ENCODE measurements at regions not wholly inside any gene's neighbourhood (a gene's known extent, or its start where the extent isn't known, plus 50 kb on each side); places are given as distances from the start of the nearest gene placed in this dataset.

- Histone ChIP-seq H3K27me3 (ENCODE audit: control insufficient read depth, insufficient read depth, low read length) (no peaks in the 10 kb centered on the region), H3K4me3 (ENCODE audit: low read length in 3 of 3) (no peak overlapping the region), H3K9ac (ENCODE audit: low read length in 3 of 3) (no peak overlapping the region), H3K36me3 (ENCODE audit: control insufficient read depth in 2 of 3, insufficient read depth in 3 of 3, low read length in 3 of 3) (no peaks in the 10 kb centered on the region), H3K4me1 (ENCODE audit: control insufficient read depth in 2 of 3, insufficient read depth in 2 of 3, low read depth in 1 of 3, low read length in 3 of 3) (no peaks in the 10 kb centered on the region), H3K9me3 (ENCODE audit: control insufficient read depth in 2 of 3, insufficient read depth in 1 of 3, low read length in 3 of 3) (no peaks in the 10 kb centered on the region), H3K27ac (ENCODE audit: low read depth in 2 of 2, low read length in 2 of 2) (no peak overlapping the region)
- intact Hi-C loops (cut with DNase I): no loop called here
- DNase-seq (no peak), FAIRE-seq (no peak)
- no peak for TF ChIP-seq CTCF (IDR thresholded peaks at IDR 0.05; ENCODE audit: borderline replicate concordance, extremely low read depth, insufficient read depth)
Measured at GRCh38 chr1:81466961-81467360, 333.8 kb upstream of the ADGRL2 start.

- no peaks in the 10 kb centered on the region for H3K36me3 ChIP-seq (ENCODE audit: control insufficient read depth in 2 of 3, insufficient read depth in 3 of 3, low read length in 3 of 3)
- TF ChIP-seq CTCF (IDR thresholded peaks at IDR 0.05; ENCODE audit: borderline replicate concordance, extremely low read depth, insufficient read depth): no peak
- no peak overlapping the region for H3K4me3 ChIP-seq (ENCODE audit: low read length in 3 of 3)
- H3K27me3 ChIP-seq (ENCODE audit: control insufficient read depth, insufficient read depth, low read length): no peaks in the 10 kb centered on the region
- H3K27ac ChIP-seq (ENCODE audit: low read depth in 2 of 2, low read length in 2 of 2): no peak overlapping the region
- intact Hi-C loops (cut with DNase I): no loop called here
- no peak for FAIRE-seq
- no peaks in the 10 kb centered on the region for H3K9me3 ChIP-seq (ENCODE audit: control insufficient read depth in 2 of 3, insufficient read depth in 1 of 3, low read length in 3 of 3)
- no peak for DNase-seq
- no peaks in the 10 kb centered on the region for H3K4me1 ChIP-seq (ENCODE audit: control insufficient read depth in 2 of 3, insufficient read depth in 2 of 3, low read depth in 1 of 3, low read length in 3 of 3)
- no peak overlapping the region for H3K9ac ChIP-seq (ENCODE audit: low read length in 3 of 3)
Measured at GRCh38 chr1:81463936-81464837, 336.5 kb upstream of the ADGRL2 start.

- H3K36me3 ChIP-seq (ENCODE audit: control insufficient read depth in 2 of 3, insufficient read depth in 3 of 3, low read length in 3 of 3): no peaks in the 10 kb centered on the region
- no peak for TF ChIP-seq CTCF (IDR thresholded peaks at IDR 0.05; ENCODE audit: borderline replicate concordance, extremely low read depth, insufficient read depth)
- no peaks in the 10 kb centered on the region for H3K27me3 ChIP-seq (ENCODE audit: control insufficient read depth, insufficient read depth, low read length)
- no peak overlapping the region for H3K9ac ChIP-seq (ENCODE audit: low read length in 3 of 3)
- no peak overlapping the region for H3K4me3 ChIP-seq (ENCODE audit: low read length in 3 of 3)
- FAIRE-seq (no peak), DNase-seq (no peak)
- intact Hi-C loops (cut with DNase I): no loop called here
- no peak overlapping the region for H3K27ac ChIP-seq (ENCODE audit: low read depth in 2 of 2, low read length in 2 of 2)
- H3K4me1 ChIP-seq (ENCODE audit: control insufficient read depth in 2 of 3, insufficient read depth in 2 of 3, low read depth in 1 of 3, low read length in 3 of 3): no peaks in the 10 kb centered on the region
- H3K9me3 ChIP-seq (ENCODE audit: control insufficient read depth in 2 of 3, insufficient read depth in 1 of 3, low read length in 3 of 3): no peaks in the 10 kb centered on the region
Measured at GRCh38 chr1:81459043-81459442, 341.7 kb upstream of the ADGRL2 start.

All from kidney (tissue), 13 donors.